GM21717 (cell line): ENCODE measurements at regions not wholly inside any gene's neighbourhood (a gene's known extent, or its start where the extent isn't known, plus 50 kb on each side); places are given as distances from the start of the nearest gene placed in this dataset.

ENCODE experiments used
- ATAC-seq: cut with Tn5 transposase; IDR thresholded peaks from one replicate; pipeline ENCODE4 v1.9.1; 2021; ENCODE audit warnings: mild to moderate bottlenecking, moderate library complexity; ENCODE audit not compliant: unreplicated experiment

DNA sequence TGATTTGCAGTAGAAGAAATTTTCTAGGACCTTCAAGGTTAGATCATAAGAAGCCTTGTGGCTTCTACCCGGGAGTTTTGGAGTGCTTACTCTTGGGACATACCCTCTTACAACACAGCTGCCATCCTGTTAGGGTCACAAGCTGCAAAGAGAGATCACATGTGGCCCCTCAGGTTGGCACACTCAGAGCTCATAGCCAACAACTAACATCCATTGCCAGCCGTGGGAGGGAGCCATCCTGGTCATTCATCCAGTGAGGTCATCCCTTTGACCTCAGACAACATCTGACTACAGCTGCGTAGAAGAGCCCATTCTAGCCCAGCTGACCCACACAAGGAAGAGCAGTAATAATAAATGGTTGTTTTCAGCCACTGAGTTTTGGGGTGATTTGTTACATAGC, 76.9 kb upstream of the NABP1 start:
- no peak for ATAC-seq

DNA sequence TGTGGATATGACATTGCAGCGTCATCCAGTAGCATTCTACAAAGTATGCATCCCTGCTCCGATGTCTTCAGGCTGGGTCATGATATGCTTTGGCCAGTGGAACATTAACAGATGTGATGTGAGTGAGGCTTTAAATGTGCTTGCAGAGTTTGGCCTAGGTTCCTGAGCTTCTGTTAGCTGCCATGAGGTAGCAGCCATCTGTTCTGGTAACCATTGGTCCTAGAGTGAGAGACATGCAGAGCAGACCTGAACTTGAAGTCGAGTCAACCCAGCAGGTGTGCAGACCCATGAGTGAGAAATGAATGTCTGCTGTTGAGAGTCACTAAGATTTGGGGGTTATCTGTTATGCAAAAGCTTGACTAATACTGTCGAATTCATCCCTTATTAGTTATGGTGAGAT, 73.8 kb upstream of the NABP1 start:
- ATAC-seq: no peak

- no peak for ATAC-seq
These were observed 70.8 kb upstream of the NABP1 start for GRCh38 chr2:191607096-191607495.

DNA sequence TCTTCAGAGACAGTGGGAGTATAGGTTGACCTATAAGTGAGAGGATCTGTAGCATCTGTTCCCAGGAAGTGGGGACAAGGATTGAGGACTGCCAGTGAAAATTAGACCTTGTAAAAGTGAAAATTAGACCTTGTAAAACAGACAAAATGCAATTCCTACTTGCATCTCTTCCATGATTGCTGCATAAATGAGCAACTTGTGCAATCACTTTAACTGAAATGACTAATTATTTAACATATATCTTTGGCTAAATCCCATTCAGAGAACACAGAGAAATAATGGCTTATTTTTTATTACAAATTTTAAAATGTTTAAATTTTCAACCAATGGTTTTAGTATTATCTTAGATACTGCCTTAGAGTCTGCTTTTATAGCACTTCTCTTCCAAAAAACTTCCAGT, 67.2 kb upstream of the NABP1 start:
- ATAC-seq: no peak

GRCh38 chr2:191611614-191612013, 66.3 kb upstream of the NABP1 start:
- peak; percentile 99 for ATAC-seq

GRCh38 chr2:191612496-191612895, 65.4 kb upstream of the NABP1 start:
- ATAC-seq: no peak

DNA sequence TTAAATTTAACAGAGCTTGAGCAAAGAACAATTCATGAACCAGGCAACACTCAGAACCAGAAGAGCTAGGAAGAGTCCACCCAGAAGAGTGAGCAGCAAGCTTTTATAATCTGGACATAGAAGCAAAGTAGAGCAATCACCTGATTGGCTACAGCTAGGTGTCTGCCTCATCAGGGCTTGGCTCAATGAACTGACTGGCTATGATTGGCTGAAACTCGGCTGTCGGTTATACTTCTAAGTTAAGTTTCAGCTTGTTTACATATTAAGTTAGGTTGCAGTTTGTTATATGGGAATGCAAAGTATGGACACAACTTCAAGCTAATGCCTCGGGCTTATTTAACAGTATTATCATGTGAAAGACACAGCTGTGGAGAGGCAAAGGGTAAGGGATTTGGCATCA, 63.2 kb upstream of the NABP1 start:
- ATAC-seq: no peak

- ATAC-seq: no peak
These were observed 62.3 kb upstream of the NABP1 start for GRCh38 chr2:191615596-191615995.

- ATAC-seq: peak; percentile 90
These were observed 60.4 kb upstream of the NABP1 start for GRCh38 chr2:191617575-191617974.

GRCh38 chr2:191618046-191618780, 59.7 kb upstream of the NABP1 start:
- no peak for ATAC-seq

DNA sequence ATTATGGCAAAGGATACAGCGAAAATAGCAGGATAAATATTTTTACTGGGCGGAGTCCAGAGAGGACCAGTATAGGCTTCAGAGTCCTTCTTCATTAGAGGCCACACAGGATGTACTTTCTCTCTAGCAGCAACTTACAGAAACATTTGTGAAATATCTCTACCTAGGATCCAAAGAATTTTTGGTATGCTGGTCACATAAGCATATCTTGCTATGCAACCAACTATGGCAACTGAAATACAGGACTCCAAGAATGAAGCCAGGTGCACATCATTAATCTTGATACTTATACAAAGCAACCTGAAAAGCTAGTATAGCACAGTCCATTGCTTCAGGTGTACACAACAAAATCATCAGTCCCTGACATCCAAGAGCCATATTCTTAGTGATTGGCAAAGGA, 59.1 kb upstream of the NABP1 start:
- ATAC-seq: no peak

DNA sequence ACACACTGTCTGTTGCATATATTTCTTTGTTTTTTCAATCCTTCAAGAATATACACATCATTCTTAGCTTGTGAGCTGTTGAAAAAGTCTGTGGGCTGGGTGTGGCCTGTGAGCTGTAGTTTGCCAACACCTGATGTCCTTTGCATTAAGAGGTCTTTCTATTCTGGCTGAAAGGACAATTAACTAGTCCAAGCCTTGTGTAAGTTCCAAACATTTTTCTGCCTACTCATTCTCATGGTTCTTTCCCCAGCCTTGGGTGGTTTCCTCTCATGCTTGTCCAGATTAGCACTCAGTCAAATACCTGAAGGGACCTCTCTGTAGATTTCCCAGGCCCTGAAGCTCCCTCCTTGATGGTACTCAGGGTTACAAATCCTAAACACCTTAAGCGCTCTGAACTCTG, 57.8 kb upstream of the NABP1 start:
- no peak for ATAC-seq

DNA sequence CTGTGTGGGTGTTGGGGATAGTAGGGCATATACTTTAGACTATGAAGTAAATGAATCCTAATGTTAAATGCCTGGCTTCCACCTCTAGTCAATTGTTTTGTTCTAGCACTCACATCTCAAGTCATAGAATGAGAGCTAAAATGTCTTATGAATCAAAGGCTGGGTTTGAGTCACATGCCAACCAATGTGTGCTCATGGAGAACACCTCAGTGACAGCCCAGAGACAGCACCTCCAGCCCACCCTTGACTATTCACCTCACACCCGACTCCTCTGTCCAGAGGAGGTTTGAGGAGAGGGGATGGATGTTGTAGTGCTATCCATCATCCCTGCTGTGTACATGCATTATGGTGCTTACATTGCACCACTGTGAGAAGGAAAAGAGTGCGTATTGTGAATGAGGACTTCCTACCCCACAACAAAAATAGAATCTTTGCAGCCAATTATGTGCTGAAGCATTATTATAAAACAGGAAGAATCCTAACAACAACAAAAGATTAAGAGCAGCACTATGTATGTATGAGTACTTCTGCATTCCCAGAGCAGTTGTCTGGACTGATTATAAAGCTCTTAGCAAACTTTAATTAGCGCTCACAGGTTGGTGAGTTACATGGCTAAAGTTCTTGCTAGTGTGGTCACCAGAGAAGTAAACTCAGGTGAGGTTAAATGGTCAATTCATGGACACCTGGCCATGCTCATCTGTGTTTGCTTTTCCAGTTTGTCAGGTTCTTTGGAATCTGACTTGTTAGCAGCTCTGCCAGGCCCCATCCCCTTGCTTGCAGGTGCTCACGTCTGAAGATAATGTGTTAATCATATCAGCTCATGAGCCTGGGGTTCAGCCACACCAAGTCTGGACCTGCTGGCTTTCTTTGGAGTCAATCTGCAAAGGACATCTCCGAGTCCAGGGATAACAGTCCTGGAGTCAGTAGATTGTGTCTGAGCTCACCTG, 55.3 kb upstream of the NABP1 start:
- no peak for ATAC-seq

GRCh38 chr2:191625016-191625415, 52.9 kb upstream of the NABP1 start:
- peak; percentile 71 for ATAC-seq

- ATAC-seq: peak; percentile 15
These were observed 52.5 kb upstream of the NABP1 start for GRCh38 chr2:191625446-191625845.

DNA sequence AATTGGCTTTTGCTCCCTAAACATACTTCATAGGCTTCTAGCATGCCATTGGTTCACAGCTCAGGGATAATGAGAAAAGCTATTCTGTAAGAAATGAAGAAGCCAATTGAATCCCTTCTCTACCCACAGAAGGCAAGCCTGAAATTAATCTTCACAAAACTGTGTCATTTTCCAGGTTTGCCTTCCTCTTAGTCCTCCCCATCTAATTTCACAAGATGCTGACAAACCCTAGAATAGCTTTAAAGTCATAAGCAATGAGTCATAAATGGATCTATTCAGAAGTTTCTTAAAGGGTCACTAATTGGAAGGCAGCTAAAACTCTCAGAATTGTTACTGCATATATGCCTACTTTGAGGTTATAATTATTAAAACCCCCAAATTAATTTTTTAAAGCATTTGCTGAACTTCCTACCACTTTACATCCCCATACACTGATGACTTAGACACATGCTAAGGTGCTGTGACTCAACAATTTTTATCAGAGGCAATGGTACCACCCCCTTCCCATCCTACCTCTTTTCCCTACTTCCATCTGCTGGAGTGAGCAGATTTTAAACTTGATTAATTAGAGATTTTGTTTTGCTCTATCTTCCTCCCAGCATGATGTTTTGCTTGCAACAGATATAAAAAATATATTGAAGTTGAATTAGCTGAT, 51.3 kb upstream of the NABP1 start:
- ATAC-seq: no peak

DNA sequence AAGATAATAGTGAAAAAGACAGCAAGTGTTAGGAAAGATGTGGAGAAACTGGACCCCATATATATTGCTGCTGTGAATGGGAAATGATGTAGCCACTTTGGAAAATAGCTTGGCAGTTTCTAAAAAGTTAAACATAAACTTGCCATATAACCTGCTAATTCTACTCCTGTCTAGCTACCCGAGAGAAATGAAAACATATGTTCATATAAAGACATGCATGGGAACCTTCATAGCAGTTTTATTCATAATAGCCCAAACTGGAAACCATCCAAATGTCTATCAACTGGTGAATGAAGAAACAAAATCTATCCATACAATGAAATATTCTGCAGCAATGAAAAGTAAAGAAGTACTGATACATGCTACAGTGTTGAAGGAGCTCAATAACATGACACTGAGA, 50.4 kb upstream of the NABP1 start:
- no peak for ATAC-seq
